ENCODE measurements at regions not wholly inside any gene's neighbourhood (a gene's known extent, or its start where the extent isn't known, plus 50 kb on each side); places are given as distances from the start of the nearest gene placed in this dataset.

DNA sequence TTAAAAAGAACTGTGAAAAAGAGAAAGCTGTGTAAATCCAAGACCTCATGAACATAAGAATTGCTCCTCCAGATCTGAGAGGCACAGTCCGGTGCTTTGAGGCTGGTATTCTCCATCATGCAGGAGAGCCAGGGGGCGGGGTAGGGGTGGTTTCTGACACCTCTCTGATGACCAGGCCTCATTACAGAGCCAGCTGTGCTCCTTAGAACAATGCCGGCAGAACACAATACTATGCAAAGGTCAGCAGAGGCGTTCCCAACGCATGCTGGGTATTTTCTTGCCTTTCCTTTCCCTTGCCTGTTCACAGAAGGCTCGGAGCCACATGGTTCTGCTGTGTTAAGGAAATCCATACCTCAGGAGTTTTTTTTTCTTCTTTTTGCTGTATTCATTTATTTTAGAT lies 91.2 kb upstream of the SOD3 start:
- Histone ChIP-seq H3K27me3 (replicated peaks) (no peaks in the 10 kb centered on the region), H3K27ac (no peak overlapping the region), H3K36me3 (replicated peaks) (no peaks in the 10 kb centered on the region), H3K4me3 (ENCODE audit: low read depth, low read length) (no peak overlapping the region)
- in situ Hi-C loops (cut with HindIII; ENCODE audit: low pct_ligation_motif_present, low sequenced_read_pairs): no loop called here
- no peak for DNase-seq
- TF ChIP-seq CTCF (IDR thresholded peaks at IDR 0.05; ENCODE audit: low read depth, low read length, missing control alignments): no peak

DNA sequence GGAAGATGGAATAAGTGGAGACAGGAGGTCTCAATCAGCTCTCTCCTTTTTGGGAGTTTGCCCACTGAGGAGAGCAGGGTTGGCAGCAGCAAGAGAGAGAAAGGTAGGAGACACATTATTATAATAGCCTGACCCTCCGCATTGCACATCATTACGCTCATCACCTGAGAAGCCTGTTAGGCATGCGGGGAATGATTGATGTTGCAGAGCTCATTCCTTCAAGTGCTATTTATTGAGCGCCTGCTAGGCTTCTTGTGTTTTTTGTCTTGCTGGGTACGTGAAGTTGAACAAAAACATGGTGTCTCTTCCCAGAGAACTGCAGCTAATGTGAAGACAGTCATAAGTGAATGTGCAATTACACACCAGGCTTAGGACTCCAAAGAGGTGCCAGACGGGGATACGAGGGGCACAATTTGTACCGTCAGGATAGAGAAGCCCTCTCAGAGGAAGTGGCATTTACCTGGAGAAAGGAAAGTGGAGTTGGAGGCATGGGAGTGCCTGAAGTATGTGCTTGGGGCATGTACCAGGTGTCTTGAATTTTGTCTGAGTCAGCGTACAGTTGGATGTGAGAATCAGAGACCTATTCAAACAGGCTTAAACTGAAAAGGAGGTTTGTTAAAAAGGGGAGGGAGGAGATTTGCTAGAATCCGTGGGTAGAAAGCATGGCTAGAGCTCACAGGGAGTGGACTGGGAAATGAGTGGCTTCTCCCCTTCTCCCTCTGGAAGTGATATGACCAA lies 90.2 kb upstream of the SOD3 start:
- no peak for TF ChIP-seq CTCF (IDR thresholded peaks at IDR 0.05; ENCODE audit: low read depth, low read length, missing control alignments)
- H3K36me3 ChIP-seq (replicated peaks): no peaks in the 10 kb centered on the region
- no peak overlapping the region for H3K27ac ChIP-seq
- no peak for DNase-seq
- no peak overlapping the region for H3K4me3 ChIP-seq (ENCODE audit: low read depth, low read length)
- in situ Hi-C loops (cut with HindIII; ENCODE audit: low pct_ligation_motif_present, low sequenced_read_pairs): no loop called here
- no peaks in the 10 kb centered on the region for H3K27me3 ChIP-seq (replicated peaks)

DNA sequence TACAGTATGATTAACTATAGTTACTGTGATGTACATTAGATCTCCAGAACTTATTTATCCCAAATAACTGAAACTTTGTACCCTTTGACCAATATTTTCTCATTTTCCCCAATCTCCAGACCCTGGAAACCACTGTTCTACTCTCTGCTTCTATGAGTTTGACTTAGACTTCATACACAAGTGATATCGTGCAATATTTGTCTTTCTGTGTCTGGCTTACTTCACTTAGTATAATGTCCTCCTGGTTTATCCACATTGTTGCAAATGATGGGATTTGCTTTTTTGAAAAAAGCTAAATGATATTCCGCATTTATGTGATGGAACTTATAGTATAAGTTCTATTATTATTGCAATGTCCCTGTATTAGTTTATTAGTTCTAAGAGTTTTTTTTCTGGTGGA lies 81.8 kb upstream of the SOD3 start:
- in situ Hi-C loops (cut with HindIII; ENCODE audit: low pct_ligation_motif_present, low sequenced_read_pairs): no loop called here
- no peak for TF ChIP-seq CTCF (IDR thresholded peaks at IDR 0.05; ENCODE audit: low read depth, low read length, missing control alignments)
- no peak for DNase-seq
- H3K36me3 ChIP-seq (replicated peaks): no peaks in the 10 kb centered on the region
- no peak overlapping the region for H3K27ac ChIP-seq
- H3K27me3 ChIP-seq (replicated peaks): no peaks in the 10 kb centered on the region
- no peak overlapping the region for H3K4me3 ChIP-seq (ENCODE audit: low read depth, low read length)

DNA sequence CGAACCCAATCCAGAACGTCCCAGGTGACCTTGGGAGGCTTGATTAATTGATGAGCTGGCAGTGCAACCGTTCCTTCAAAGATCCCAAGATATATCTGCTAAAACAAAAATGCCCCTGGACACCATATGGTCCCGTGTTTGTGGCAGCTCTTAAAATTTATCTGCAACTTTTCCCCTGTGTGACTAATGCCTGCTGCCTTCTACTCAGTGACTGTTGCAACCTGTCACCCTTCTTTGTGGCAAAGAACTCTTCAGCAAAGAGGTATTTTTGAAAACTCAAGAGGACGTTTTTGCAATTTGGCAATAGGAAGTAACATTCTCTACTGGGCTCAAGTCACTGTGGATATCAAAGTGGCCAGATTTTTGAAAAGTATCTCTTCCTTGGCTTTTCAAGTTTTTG lies 75.8 kb upstream of the SOD3 start:
- Histone ChIP-seq H3K4me3 (ENCODE audit: low read depth, low read length) (no peak overlapping the region), H3K27ac (no peak overlapping the region), H3K27me3 (replicated peaks) (no peaks in the 10 kb centered on the region), H3K36me3 (replicated peaks) (no peaks in the 10 kb centered on the region)
- no peak for DNase-seq
- in situ Hi-C loops (cut with HindIII; ENCODE audit: low pct_ligation_motif_present, low sequenced_read_pairs): no loop called here
- no peak for TF ChIP-seq CTCF (IDR thresholded peaks at IDR 0.05; ENCODE audit: low read depth, low read length, missing control alignments)

DNA sequence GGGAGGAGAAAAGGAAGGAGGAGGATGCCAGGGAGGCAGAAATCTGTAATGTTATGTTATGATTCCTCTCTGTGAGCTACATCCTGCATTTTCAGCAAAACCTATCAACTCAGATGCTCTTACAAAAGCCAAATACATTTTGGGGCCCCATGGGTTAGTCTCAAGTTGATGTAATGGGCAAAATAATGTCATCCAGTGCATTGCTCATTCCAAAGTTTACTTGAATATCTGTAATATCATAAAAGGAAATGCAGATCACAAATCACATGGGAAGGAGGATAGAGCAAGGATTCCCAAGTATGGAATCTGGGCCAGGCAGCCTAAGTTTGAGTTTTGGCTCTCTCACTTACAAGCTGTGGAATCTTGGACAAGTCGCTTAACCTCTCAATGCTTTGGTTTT lies 74.9 kb upstream of the SOD3 start:
- Histone ChIP-seq H3K27me3 (replicated peaks) (no peaks in the 10 kb centered on the region), H3K36me3 (replicated peaks) (no peaks in the 10 kb centered on the region), H3K4me3 (ENCODE audit: low read depth, low read length) (no peak overlapping the region), H3K27ac (no peak overlapping the region)
- in situ Hi-C loops (cut with HindIII; ENCODE audit: low pct_ligation_motif_present, low sequenced_read_pairs): no loop called here
- no peak for TF ChIP-seq CTCF (IDR thresholded peaks at IDR 0.05; ENCODE audit: low read depth, low read length, missing control alignments)
- no peak for DNase-seq

GRCh38 chr4:24720979-24721378 lies 74.4 kb upstream of the SOD3 start:
- Histone ChIP-seq H3K36me3 (replicated peaks) (no peaks in the 10 kb centered on the region), H3K4me3 (ENCODE audit: low read depth, low read length) (no peak overlapping the region), H3K27ac (no peak overlapping the region), H3K27me3 (replicated peaks) (no peaks in the 10 kb centered on the region)
- in situ Hi-C loops (cut with HindIII; ENCODE audit: low pct_ligation_motif_present, low sequenced_read_pairs): no loop called here
- no peak for DNase-seq
- TF ChIP-seq CTCF (IDR thresholded peaks at IDR 0.05; ENCODE audit: low read depth, low read length, missing control alignments): no peak

Data from brain microvascular endothelial cell (primary cell).